GM12878 (cell line): ENCODE measurements at regions not wholly inside any gene's neighbourhood (a gene's known extent, or its start where the extent isn't known, plus 50 kb on each side); places are given as distances from the start of the nearest gene placed in this dataset.
A peak's percentile ranks its signal among the peaks of the same experiment; 100 is the strongest.
"Not testable (repeated sequence)": the region's sequence is repeated elsewhere in the genome, so short reads cannot be mapped to it uniquely, and the experiment has no call there.

Source experiments
- ATAC-seq: fragments of 200-7000 bp; cut with Tn5 transposase; 3 replicates; pipeline ENCODE4 v1.9.1; 2020; ENCODE audit warnings: mild to moderate bottlenecking, moderate library complexity
- BruUV-seq: library from RNA; stranded (reverse); fragments of 400-500 nt; replicated peaks from 2 replicates; lab custom pipeline; 2021; lab: Mats Ljungman, UMichigan
- CTCF ChIA-PET: fragments of 300-600 bp; sonication (Branson Sonifier 250); formaldehyde crosslinking; extraction: SDS; loops from one replicate; lab custom pipeline; 2021; ENCODE audit warnings: inconsistent platforms; lab: Yijun Ruan, JAX
- POLR2A ChIA-PET: fragments of 350-600 bp; formaldehyde crosslinking; extraction: SDS; loops from one replicate; lab custom pipeline; 2021; ENCODE audit warnings: inconsistent platforms; lab: Charles Lee
- RAD21 ChIA-PET: fragments of 300-600 bp; sonication (Branson Sonifier 250); formaldehyde crosslinking; loops from one replicate; lab custom pipeline; 2023; ENCODE audit warnings: antibody characterized with exemption; ENCODE audit not compliant: unreplicated experiment; lab: Charles Lee
- SMC1A ChIA-PET: fragments of 300-600 bp; sonication (Branson Sonifier 250); formaldehyde crosslinking; loops from one replicate; lab custom pipeline; 2023; ENCODE audit not compliant: unreplicated experiment, uncharacterized antibody; lab: Charles Lee
- DNase-seq: peaks from one replicate; pipeline ENCODE4 v3.0.0-alpha.2; 2011; ENCODE audit warnings: low read depth, low spot score
- FAIRE-seq: peaks from 3 replicates; lab custom pipeline; 2011; peaks lifted over from hg19 to GRCh38; lab: Jason Lieb, UNC
- H2AFZ ChIP-seq: 2 replicates; pipeline ENCODE4 v1.6.0; 2011; ENCODE audit warnings: low read depth, low read length, control low read depth; ENCODE audit not compliant: control insufficient read depth
- H3K27ac ChIP-seq: 2 replicates; pipeline ENCODE4 v1.5.1; 2011; ENCODE audit warnings: control low read depth; ENCODE audit not compliant: control insufficient read depth, insufficient read depth
- H3K27me3 ChIP-seq, 2 experiments: replicated peaks in 1 of 2; 2 replicates each; pipeline versions ENCODE4 v1.6.0 to v1.6.1; 2011; ENCODE audit warnings: low read length in 1 of 2; ENCODE audit not compliant: control insufficient read depth in 2 of 2, insufficient read depth in 2 of 2
- H3K36me3 ChIP-seq, 2 experiments: 2 replicates each; pipeline ENCODE4 v1.5.1; 2011; ENCODE audit warnings: low read length in 1 of 2; ENCODE audit not compliant: control insufficient read depth in 2 of 2, insufficient read depth in 2 of 2
- H3K4me1 ChIP-seq: 2 replicates; pipeline ENCODE4 v1.6.1; 2011; ENCODE audit warnings: mild to moderate bottlenecking, low read length, moderate library complexity, mixed read lengths; ENCODE audit not compliant: control insufficient read depth, insufficient read depth
- H3K4me2 ChIP-seq: 2 replicates; pipeline ENCODE4 v1.6.0; 2011; ENCODE audit warnings: control low read depth; ENCODE audit not compliant: control insufficient read depth, insufficient read depth
- H3K4me3 ChIP-seq: fragments of 200-600 bp; sonication (generic); 2 replicates; pipeline ENCODE4 v1.5.1; 2016
- H3K79me2 ChIP-seq: 2 replicates; pipeline ENCODE4 v1.6.0; 2011; ENCODE audit warnings: low read length; ENCODE audit not compliant: control insufficient read depth, insufficient read depth
- H3K9ac ChIP-seq: 2 replicates; pipeline ENCODE4 v1.8.0; 2011; ENCODE audit warnings: low read length, control low read depth, mixed read lengths; ENCODE audit not compliant: control insufficient read depth, insufficient read depth
- H3K9me3 ChIP-seq: replicated peaks from 3 replicates; pipeline ENCODE4 v1.5.1; 2011; ENCODE audit warnings: mild to moderate bottlenecking, low read length; ENCODE audit not compliant: control insufficient read depth, insufficient read depth
- H4K20me1 ChIP-seq: 2 replicates; pipeline ENCODE4 v1.6.0; 2011; ENCODE audit not compliant: control insufficient read depth, insufficient read depth
- WGBS: methylation state at CpG from one replicate; pipeline ENCODE4 v1.1.6; 2016; ENCODE audit warnings: low lambda C conversion rate; ENCODE audit not compliant: insufficient replicate concordance, insufficient coverage; ENCODE audit errors: missing lambda C conversion rate; 5-methylcytosine and 5-hydroxymethylcytosine counted together
- in situ Hi-C: fragments of 300-500 bp; cut with MboI; formaldehyde crosslinking; loops from 9 replicates; pipeline ENCODE4 v1.14.3; 2018; ENCODE audit warnings: mixed read lengths
- intact Hi-C: fragments of 100-400 bp; cut with micrococcal nuclease; formaldehyde crosslinking; loops from one replicate; pipeline ENCODE4 v1.14.2; 2022; ENCODE audit not compliant: unreplicated experiment
- TF ChIP-seq, protein P1 (sequence below), 3 experiments: IDR thresholded peaks in 2 of 3; conservative IDR thresholded peaks in 1 of 3; 2 replicates each; pipeline ENCODE4 v1.5.1; 2011; ENCODE audit warnings: low read depth in 3 of 3, low read length in 3 of 3, mild to moderate bottlenecking in 3 of 3, control low read depth in 2 of 3, moderate library complexity in 2 of 3, inconsistent platforms in 1 of 3, mixed read lengths in 1 of 3; ENCODE audit not compliant: control insufficient read depth in 2 of 3, insufficient read depth in 1 of 3; ENCODE audit errors: extremely low read depth in 1 of 3

DNA sequence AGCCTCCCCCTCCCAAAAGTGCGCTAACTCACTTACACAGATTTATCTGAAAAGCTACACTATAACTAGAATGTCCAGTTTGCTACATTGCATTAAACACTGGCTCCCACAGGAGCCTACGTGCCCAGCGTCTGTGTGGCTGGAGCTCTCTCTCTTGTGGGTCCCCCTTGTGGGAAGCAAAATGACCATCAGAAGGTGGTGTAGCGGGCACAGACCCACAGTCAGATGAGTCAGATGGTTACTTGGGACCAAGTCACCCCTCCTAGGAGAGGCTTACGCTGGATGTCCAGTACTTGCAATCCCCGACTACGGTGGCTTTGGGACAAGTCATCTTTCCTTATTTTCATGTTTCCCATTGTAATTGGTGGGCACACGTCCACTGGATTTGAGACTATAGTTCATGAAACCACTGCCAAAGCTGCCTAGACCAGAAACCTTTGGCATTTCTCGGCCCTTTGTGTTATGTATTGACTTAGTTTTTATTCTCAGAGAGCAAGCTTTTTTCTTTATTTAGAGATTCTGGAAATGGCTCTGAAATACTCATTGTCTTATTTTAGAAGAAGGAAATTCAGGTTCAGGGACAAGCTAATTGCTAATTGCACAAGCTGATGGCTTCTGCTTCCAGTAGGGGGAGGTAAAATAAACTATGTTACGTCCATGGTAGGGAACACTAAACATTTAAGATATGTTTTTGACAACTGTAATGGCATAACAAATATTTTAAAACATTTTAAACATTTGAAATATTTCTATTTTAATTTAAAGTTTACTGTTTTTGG lies 137.8 kb upstream of the GRK3 start:
- H4K20me1 ChIP-seq, H3K27ac ChIP-seq, H3K79me2 ChIP-seq, BruUV-seq, H3K9ac ChIP-seq, RAD21 ChIA-PET, H2AFZ ChIP-seq, FAIRE-seq, H3K9me3 ChIP-seq, H3K4me1 ChIP-seq, DNase-seq, H3K4me3 ChIP-seq, POLR2A ChIA-PET, H3K4me2 ChIP-seq, ATAC-seq, H3K36me3 ChIP-seq, intact Hi-C loops, in situ Hi-C loops, H3K27me3 ChIP-seq: not testable (repeated sequence)
- TF ChIP-seq, protein P1, sequence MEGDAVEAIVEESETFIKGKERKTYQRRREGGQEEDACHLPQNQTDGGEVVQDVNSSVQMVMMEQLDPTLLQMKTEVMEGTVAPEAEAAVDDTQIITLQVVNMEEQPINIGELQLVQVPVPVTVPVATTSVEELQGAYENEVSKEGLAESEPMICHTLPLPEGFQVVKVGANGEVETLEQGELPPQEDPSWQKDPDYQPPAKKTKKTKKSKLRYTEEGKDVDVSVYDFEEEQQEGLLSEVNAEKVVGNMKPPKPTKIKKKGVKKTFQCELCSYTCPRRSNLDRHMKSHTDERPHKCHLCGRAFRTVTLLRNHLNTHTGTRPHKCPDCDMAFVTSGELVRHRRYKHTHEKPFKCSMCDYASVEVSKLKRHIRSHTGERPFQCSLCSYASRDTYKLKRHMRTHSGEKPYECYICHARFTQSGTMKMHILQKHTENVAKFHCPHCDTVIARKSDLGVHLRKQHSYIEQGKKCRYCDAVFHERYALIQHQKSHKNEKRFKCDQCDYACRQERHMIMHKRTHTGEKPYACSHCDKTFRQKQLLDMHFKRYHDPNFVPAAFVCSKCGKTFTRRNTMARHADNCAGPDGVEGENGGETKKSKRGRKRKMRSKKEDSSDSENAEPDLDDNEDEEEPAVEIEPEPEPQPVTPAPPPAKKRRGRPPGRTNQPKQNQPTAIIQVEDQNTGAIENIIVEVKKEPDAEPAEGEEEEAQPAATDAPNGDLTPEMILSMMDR (IDR thresholded peaks at IDR 0.05 in 2 of 3, conservative IDR thresholded peaks at IDR 0.05 in 1 of 3; ENCODE audit: control insufficient read depth in 2 of 3, extremely low read depth in 1 of 3, insufficient read depth in 1 of 3, low read depth in 3 of 3, low read length in 3 of 3): peak; percentile 24 to 37 (median 28); a peak in 3 of 6 replicates
- 77% methylated on average over 9 of the region's 10 CpGs for WGBS
- SMC1A ChIA-PET: interaction anchor here (0.8 to 0.9 kb wide), 3 partner anchors 8 to 274 kb away, joined by 3 read pairs; no protein-coding TSS in a partner anchor
- CTCF ChIA-PET: interaction anchor here (0.9 to 1.6 kb wide), 7 partner anchors 10 to 904 kb away, joined by 3 to 11 read pairs (median 3); no protein-coding TSS in a partner anchor

- in situ Hi-C loops: loop anchor here (10.0 kb wide), 1 partner anchor 1837 kb away; no protein-coding TSS in a partner anchor
- H3K9ac ChIP-seq, DNase-seq, SMC1A ChIA-PET, BruUV-seq, RAD21 ChIA-PET, H3K4me3 ChIP-seq, CTCF ChIA-PET, H3K4me2 ChIP-seq, H3K4me1 ChIP-seq, H3K27ac ChIP-seq, intact Hi-C loops, H4K20me1 ChIP-seq, H3K9me3 ChIP-seq, H3K79me2 ChIP-seq, H2AFZ ChIP-seq, H3K36me3 ChIP-seq, POLR2A ChIA-PET, H3K27me3 ChIP-seq: not testable (repeated sequence)
- ATAC-seq: peak; percentile 80
- FAIRE-seq: peak; percentile 74
- no CpG with 5 or more reads among the region's 6 CpGs for WGBS
Observed at GRCh38 chr22:25431637-25432342, 132.7 kb upstream of the GRK3 start.
